H9 (cell line): ENCODE measurements at regions not wholly inside any gene's neighbourhood (a gene's known extent, or its start where the extent isn't known, plus 50 kb on each side); places are given as distances from the start of the nearest gene placed in this dataset.

Experiments
- DNase-seq: peaks from one replicate; pipeline ENCODE4 v3.0.0-alpha.2; 2017
- H2AFZ ChIP-seq: one replicate; pipeline ENCODE4 v1.6.1; 2013; ENCODE audit warnings: mild to moderate bottlenecking, low read length, control low read depth, moderate library complexity
- H2AK5ac ChIP-seq: 2 replicates; pipeline ENCODE4 v1.6.1; 2013; ENCODE audit warnings: low read length, control low read depth, mixed read lengths; ENCODE audit not compliant: insufficient read length
- H2BK120ac ChIP-seq: one replicate; pipeline ENCODE4 v1.6.1; 2013; ENCODE audit warnings: low read depth, mild to moderate bottlenecking, low read length, control low read depth, inconsistent platforms; ENCODE audit not compliant: poor library complexity, severe bottlenecking
- H2BK12ac ChIP-seq: 2 replicates; pipeline ENCODE4 v1.6.1; 2013; ENCODE audit warnings: low read length, control low read depth, mixed read lengths, low read depth; ENCODE audit not compliant: insufficient read length
- H2BK15ac ChIP-seq: 2 replicates; pipeline ENCODE4 v1.6.1; 2013; ENCODE audit warnings: low read depth, low read length, control low read depth
- H2BK20ac ChIP-seq: one replicate; pipeline ENCODE4 v1.6.1; 2013; ENCODE audit warnings: low read depth, mild to moderate bottlenecking, low read length, control low read depth, inconsistent platforms; ENCODE audit not compliant: poor library complexity, severe bottlenecking
- H2BK5ac ChIP-seq: 2 replicates; pipeline ENCODE4 v1.6.1; 2013; ENCODE audit warnings: low read length, control low read depth, mixed read lengths; ENCODE audit not compliant: insufficient read length
- H3K14ac ChIP-seq: 2 replicates; pipeline ENCODE4 v1.6.1; 2013; ENCODE audit warnings: low read length, control low read depth; ENCODE audit not compliant: insufficient read depth
- H3K18ac ChIP-seq: 2 replicates; pipeline ENCODE4 v1.6.1; 2013; ENCODE audit warnings: low read depth, mild to moderate bottlenecking, mixed read lengths, low read length, control low read depth; ENCODE audit not compliant: insufficient read length
- H3K23ac ChIP-seq: 2 replicates; pipeline ENCODE4 v1.6.1; 2013; ENCODE audit warnings: low read length, control low read depth, mixed read lengths, low read depth; ENCODE audit not compliant: insufficient read length
- H3K23me2 ChIP-seq: 2 replicates; pipeline ENCODE4 v1.6.1; 2013; ENCODE audit warnings: low read depth, mild to moderate bottlenecking, mixed read lengths, low read length, control low read depth; ENCODE audit not compliant: insufficient read length, poor library complexity, severe bottlenecking
- H3K27ac ChIP-seq: 2 replicates; pipeline ENCODE4 v1.5.1; 2013; ENCODE audit warnings: low read length, control low read depth, mixed read lengths, low read depth; ENCODE audit not compliant: insufficient read length
- H3K27me3 ChIP-seq: 2 replicates; pipeline ENCODE4 v1.6.1; 2013; ENCODE audit warnings: low read length, control low read depth, inconsistent platforms; ENCODE audit not compliant: insufficient read depth
- H3K4ac ChIP-seq: 2 replicates; pipeline ENCODE4 v1.6.1; 2013; ENCODE audit warnings: low read depth, mild to moderate bottlenecking, control low read depth, inconsistent platforms, low read length, moderate library complexity
- H3K4me1 ChIP-seq: 2 replicates; pipeline ENCODE4 v1.6.1; 2013; ENCODE audit warnings: low read length, control low read depth, inconsistent platforms; ENCODE audit not compliant: insufficient read depth
- H3K4me2 ChIP-seq: 2 replicates; pipeline ENCODE4 v1.6.1; 2013; ENCODE audit warnings: low read length, control low read depth, mixed read lengths; ENCODE audit not compliant: insufficient read length, insufficient read depth
- H3K56ac ChIP-seq: 2 replicates; pipeline ENCODE4 v1.6.1; 2013; ENCODE audit warnings: low read depth, mild to moderate bottlenecking, mixed read lengths, low read length, control low read depth; ENCODE audit not compliant: insufficient read length
- H3K79me1 ChIP-seq: 2 replicates; pipeline ENCODE4 v1.6.1; 2013; ENCODE audit warnings: low read depth, mild to moderate bottlenecking, moderate library complexity, low read length, control low read depth, inconsistent platforms; ENCODE audit not compliant: insufficient read depth, poor library complexity, severe bottlenecking
- H3K79me2 ChIP-seq: 2 replicates; pipeline ENCODE4 v1.6.1; 2013; ENCODE audit warnings: low read length, control low read depth, inconsistent platforms; ENCODE audit not compliant: insufficient read depth
- H3K9ac ChIP-seq: 2 replicates; pipeline ENCODE4 v1.6.1; 2013; ENCODE audit warnings: low read length, control low read depth, mixed read lengths; ENCODE audit not compliant: insufficient read length; ENCODE audit errors: extremely low read depth
- H3K9me3 ChIP-seq: one replicate; pipeline ENCODE4 v1.6.1; 2013; ENCODE audit warnings: low read depth, low read length, inconsistent platforms; ENCODE audit not compliant: control insufficient read depth
- H3T11ph ChIP-seq: one replicate; pipeline ENCODE4 v1.6.1; 2013; ENCODE audit warnings: mild to moderate bottlenecking, low read length, control low read depth, inconsistent platforms
- H4K20me1 ChIP-seq: one replicate; pipeline ENCODE4 v1.6.1; 2013; ENCODE audit not compliant: control insufficient read depth, insufficient read length, insufficient read depth
- H4K5ac ChIP-seq: 2 replicates; pipeline ENCODE4 v1.6.1; 2013; ENCODE audit warnings: low read depth, mild to moderate bottlenecking, mixed read lengths, low read length, control low read depth; ENCODE audit not compliant: insufficient read length
- H4K8ac ChIP-seq: replicated peaks from 2 replicates; pipeline ENCODE4 v1.6.1; 2013; ENCODE audit warnings: low read length, control low read depth, mixed read lengths, low read depth; ENCODE audit not compliant: insufficient read length
- H4K91ac ChIP-seq: 2 replicates; pipeline ENCODE4 v1.6.1; 2013; ENCODE audit warnings: low read depth, mild to moderate bottlenecking, moderate library complexity, mixed read lengths, low read length, control low read depth; ENCODE audit not compliant: insufficient read length
- H3K27ac Mint-ChIP-seq, 3 experiments: 2 replicates in 2 of 3; 3 replicates in 1 of 3; pipeline ENCODE4 v1.8.0; 2020 to 2021; ENCODE audit warnings: mixed read lengths in 3 of 3, mild to moderate bottlenecking in 1 of 3, moderate library complexity in 1 of 3
- H3K27me3 Mint-ChIP-seq: 2 replicates; pipeline ENCODE4 v1.8.0; 2021; ENCODE audit warnings: low read depth, mild to moderate bottlenecking, moderate library complexity, mixed read lengths
- H3K36me3 Mint-ChIP-seq, 3 experiments: 2 replicates in 2 of 3; 3 replicates in 1 of 3; pipeline ENCODE4 v1.8.0; 2020 to 2021; ENCODE audit warnings: low read depth in 3 of 3, mixed read lengths in 3 of 3; ENCODE audit not compliant: insufficient read depth in 1 of 3
- H3K4me1 Mint-ChIP-seq, 2 experiments: 2 replicates each; pipeline ENCODE4 v1.8.0; 2020; ENCODE audit warnings: mixed read lengths in 2 of 2
- H3K4me3 Mint-ChIP-seq, 2 experiments: 2 replicates in 1 of 2; 3 replicates in 1 of 2; pipeline ENCODE4 v1.8.0; 2020 to 2021; ENCODE audit warnings: mild to moderate bottlenecking in 2 of 2, mixed read lengths in 2 of 2, moderate library complexity in 1 of 2
- H3K9me3 Mint-ChIP-seq, 2 experiments: 2 replicates in 1 of 2; 3 replicates in 1 of 2; pipeline ENCODE4 v1.8.0; 2020; ENCODE audit warnings: mild to moderate bottlenecking in 2 of 2, mixed read lengths in 2 of 2, moderate library complexity in 1 of 2
- CTCF ChIP-seq: fragments of 200-600 bp; sonication (generic); conservative IDR thresholded peaks from 3 replicates; pipeline ENCODE4 v1.8.0; 2021; ENCODE audit warnings: antibody characterized with exemption, mild to moderate bottlenecking
- WGBS: extraction: QIAGEN DNeasy Blood & Tissue Kit; methylation state at CpG from one replicate; pipeline ENCODE4 v1.1.7; 2013; ENCODE audit warnings: missing lambda C conversion rate, low lambda C conversion rate, mixed read lengths; ENCODE audit not compliant: insufficient read length; ENCODE audit errors: extremely low coverage; 5-methylcytosine and 5-hydroxymethylcytosine counted together

- Mint-ChIP-seq H3K4me1 (peaks cover 5 to 6% of the 10 kb centered on the region in 2 experiments), H3K27ac (no peak overlapping the region), H3K4me3 (no peak overlapping the region), H3K9me3 (peaks cover 18 to 22% of the 10 kb centered on the region in 2 experiments), H3K27me3 (no peaks in the 10 kb centered on the region), H3K36me3 (peaks cover 10 to 30% (median 19%) of the 10 kb centered on the region in 3 experiments)
- H3K18ac ChIP-seq, result no peak overlapping the region
- no peak for DNase-seq
- no peaks in the 10 kb centered on the region for H3K4me1 ChIP-seq
- H3K23me2 ChIP-seq, result no peaks in the 10 kb centered on the region
- no peak overlapping the region for H3K4ac ChIP-seq
- H3K9ac ChIP-seq, result no peak overlapping the region
- H3K9me3 ChIP-seq, result no peaks in the 10 kb centered on the region
- no peak overlapping the region for H4K5ac ChIP-seq
- no peak overlapping the region for H2AK5ac ChIP-seq
- no peaks in the 10 kb centered on the region for H3K27me3 ChIP-seq
- no peak overlapping the region for H2BK5ac ChIP-seq
- H4K8ac ChIP-seq, result no peak overlapping the region
- no peak overlapping the region for H2AFZ ChIP-seq
- no peak for TF ChIP-seq CTCF
- no peak overlapping the region for H3K14ac ChIP-seq
- H2BK120ac ChIP-seq, result no peak overlapping the region
- no peaks in the 10 kb centered on the region for H3K79me2 ChIP-seq
- H2BK12ac ChIP-seq, result no peak overlapping the region
- no peak overlapping the region for H3K56ac ChIP-seq
- H3K23ac ChIP-seq, result no peak overlapping the region
- H3K27ac ChIP-seq, result no peak overlapping the region
- no peak overlapping the region for H2BK15ac ChIP-seq
- no peaks in the 10 kb centered on the region for H4K20me1 ChIP-seq
- no peak overlapping the region for H3K4me2 ChIP-seq
- H3T11ph ChIP-seq, result no peak overlapping the region
- H2BK20ac ChIP-seq, result no peak overlapping the region
- H3K79me1 ChIP-seq, result no peaks in the 10 kb centered on the region
- WGBS, result no CpG with 5 or more reads among the region's 2 CpGs
- H4K91ac ChIP-seq, result no peak overlapping the region
Measured at GRCh38 chr13:83667606-83668005, 214.7 kb downstream of the SLITRK1 start.
